RWPE1 (cell line): ENCODE measurements at regions not wholly inside any gene's neighbourhood (a gene's known extent, or its start where the extent isn't known, plus 50 kb on each side); places are given as distances from the start of the nearest gene placed in this dataset.

ENCODE experiments used
- CTCF ChIA-PET: fragments of 350-600 bp; sonication (Branson Sonifier 250); formaldehyde crosslinking; extraction: SDS; loops from one replicate; lab custom pipeline; 2021; lab: Yijun Ruan, JAX
- POLR2A ChIA-PET: fragments of 400-600 bp; formaldehyde crosslinking; extraction: SDS; loops from one replicate; lab custom pipeline; 2020; ENCODE audit warnings: antibody characterized with exemption; ENCODE audit not compliant: low non-redundant PET; lab: Yijun Ruan, JAX
- DNase-seq: peaks from one replicate; pipeline ENCODE4 v3.0.0; 2012; ENCODE audit warnings: low spot score
- H3K27ac ChIP-seq: fragments of 450-650 bp; 2 replicates; pipeline ENCODE4 v1.5.1; 2017
- TF ChIP-seq, protein P1 (sequence below): fragments of 450-650 bp; conservative IDR thresholded peaks from 2 replicates; pipeline ENCODE4 v1.5.1; 2017; ENCODE audit warnings: low read depth, mild to moderate bottlenecking

GRCh38 chr7:26609532-26609931 lies 254.9 kb downstream of the SKAP2 start:
- TF ChIP-seq, protein P1, sequence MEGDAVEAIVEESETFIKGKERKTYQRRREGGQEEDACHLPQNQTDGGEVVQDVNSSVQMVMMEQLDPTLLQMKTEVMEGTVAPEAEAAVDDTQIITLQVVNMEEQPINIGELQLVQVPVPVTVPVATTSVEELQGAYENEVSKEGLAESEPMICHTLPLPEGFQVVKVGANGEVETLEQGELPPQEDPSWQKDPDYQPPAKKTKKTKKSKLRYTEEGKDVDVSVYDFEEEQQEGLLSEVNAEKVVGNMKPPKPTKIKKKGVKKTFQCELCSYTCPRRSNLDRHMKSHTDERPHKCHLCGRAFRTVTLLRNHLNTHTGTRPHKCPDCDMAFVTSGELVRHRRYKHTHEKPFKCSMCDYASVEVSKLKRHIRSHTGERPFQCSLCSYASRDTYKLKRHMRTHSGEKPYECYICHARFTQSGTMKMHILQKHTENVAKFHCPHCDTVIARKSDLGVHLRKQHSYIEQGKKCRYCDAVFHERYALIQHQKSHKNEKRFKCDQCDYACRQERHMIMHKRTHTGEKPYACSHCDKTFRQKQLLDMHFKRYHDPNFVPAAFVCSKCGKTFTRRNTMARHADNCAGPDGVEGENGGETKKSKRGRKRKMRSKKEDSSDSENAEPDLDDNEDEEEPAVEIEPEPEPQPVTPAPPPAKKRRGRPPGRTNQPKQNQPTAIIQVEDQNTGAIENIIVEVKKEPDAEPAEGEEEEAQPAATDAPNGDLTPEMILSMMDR = no peak
- no peak for DNase-seq
- ChIA-PET CTCF (no interaction called here), POLR2A (no interaction called here)
- no peak overlapping the region for H3K27ac ChIP-seq

GRCh38 chr7:26612742-26613141 lies 251.6 kb downstream of the SKAP2 start:
- CTCF ChIA-PET = no interaction called here
- DNase-seq = no peak
- POLR2A ChIA-PET = no interaction called here
- TF ChIP-seq, protein P1 = no peak
- no peak overlapping the region for H3K27ac ChIP-seq

GRCh38 chr7:26614503-26614902 lies 249.9 kb downstream of the SKAP2 start:
- DNase-seq = no peak
- CTCF ChIA-PET = no interaction called here
- H3K27ac ChIP-seq = no peak overlapping the region
- TF ChIP-seq, protein P1 = no peak
- POLR2A ChIA-PET = no interaction called here

GRCh38 chr7:26616235-26616634 lies 248.2 kb downstream of the SKAP2 start:
- ChIA-PET CTCF (interaction anchor here (0.6 kb wide), 1 partner anchor 51 kb away, joined by 3 read pairs; no protein-coding TSS in a partner anchor), POLR2A (no interaction called here)
- H3K27ac ChIP-seq = peak overlapping the region; percentile 3; the same call in 1 of the 2 replicates
- TF ChIP-seq, protein P1 = no peak
- DNase-seq = peak; percentile 38

DNA sequence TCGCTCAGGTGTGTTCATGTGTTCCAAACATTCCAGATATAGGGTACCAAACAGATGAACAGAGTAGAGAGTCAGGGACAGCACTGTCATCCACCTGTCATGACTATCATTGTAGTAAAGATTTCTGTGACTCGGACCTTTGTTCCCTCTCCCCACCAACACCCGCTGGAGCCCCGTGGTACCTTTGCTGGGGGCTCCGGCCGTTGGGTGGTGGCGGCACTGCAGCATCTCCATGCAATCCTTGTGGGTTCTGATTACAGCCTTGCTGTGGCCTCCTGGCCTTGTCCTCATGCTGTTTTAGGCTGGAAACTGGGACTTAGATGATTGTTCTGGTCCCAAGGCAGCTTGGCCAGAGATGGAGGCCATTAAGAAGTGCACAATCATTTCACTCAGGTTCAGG lies 247.3 kb downstream of the SKAP2 start:
- no peak for DNase-seq
- ChIA-PET CTCF (no interaction called here), POLR2A (no interaction called here)
- TF ChIP-seq, protein P1 = no peak
- H3K27ac ChIP-seq = no peak overlapping the region
